ENCODE measurements at regions not wholly inside any gene's neighbourhood (a gene's known extent, or its start where the extent isn't known, plus 50 kb on each side); places are given as distances from the start of the nearest gene placed in this dataset.
"Not testable (repeated sequence)": the region's sequence is repeated elsewhere in the genome, so short reads cannot be mapped to it uniquely, and the experiment has no call there.

DNA sequence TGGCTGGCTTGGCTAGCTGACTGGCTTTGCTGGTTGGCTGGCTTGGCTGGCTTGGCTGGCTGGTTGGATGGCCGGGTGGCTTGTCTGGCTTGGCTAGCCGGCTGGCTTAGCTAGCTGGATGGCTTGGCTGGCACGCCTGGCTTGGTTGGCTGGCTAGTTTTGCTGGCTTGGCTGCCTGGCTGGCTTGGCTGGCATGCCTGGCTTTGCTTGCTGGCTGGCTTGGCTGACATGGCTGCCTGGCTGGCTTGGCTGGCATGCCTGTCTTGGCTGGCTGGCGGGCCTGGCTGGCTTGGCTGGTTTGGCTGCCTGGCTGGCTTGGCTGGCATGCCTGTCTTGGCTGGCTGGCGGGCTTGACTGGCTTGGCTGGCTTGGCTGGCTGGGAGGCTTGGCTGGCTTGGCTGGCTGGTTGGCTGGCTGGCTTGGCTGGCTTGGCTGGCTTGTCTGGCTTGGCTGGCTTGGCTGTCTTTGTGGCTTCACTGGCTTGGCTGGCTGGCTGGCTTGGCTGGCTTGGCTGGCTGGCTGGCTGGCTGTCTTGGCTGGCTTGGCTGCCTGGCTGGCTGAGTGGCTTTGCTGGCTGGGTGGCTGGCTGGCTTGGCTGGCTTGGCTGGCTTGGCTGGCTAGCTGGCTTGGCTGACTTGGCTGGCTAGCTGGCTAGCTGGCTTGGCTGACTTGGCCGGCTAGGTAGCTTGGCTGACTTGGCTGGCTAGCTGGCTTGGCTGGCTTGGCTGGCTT, 2808.9 kb downstream of the RPIA start:
- H3K27me3 Mint-ChIP-seq (ENCODE audit: insufficient read depth); DNase-seq; H3K27ac Mint-ChIP-seq; H3K4me1 Mint-ChIP-seq (ENCODE audit: low read depth); H3K36me3 Mint-ChIP-seq (ENCODE audit: low read depth); H3K4me3 Mint-ChIP-seq; H3K9me3 Mint-ChIP-seq: not testable (repeated sequence)

DNA sequence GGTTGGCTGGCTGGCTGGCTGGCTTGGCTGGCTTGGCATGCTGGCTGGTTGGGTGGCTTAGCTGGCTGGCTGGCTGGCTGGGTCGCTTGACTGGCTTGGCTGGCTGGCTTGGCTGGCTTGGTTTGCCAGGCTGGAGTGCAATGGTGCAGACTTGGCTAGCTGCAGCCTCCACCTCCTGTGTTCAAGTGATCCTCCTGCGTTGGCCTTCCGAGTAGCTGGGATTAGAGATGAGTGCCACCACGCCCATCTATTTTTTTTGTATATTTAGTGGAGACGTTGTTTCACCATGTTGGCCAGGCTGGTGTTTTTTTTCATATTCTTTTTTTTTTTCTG, 2809.5 kb downstream of the RPIA start:
- not testable (repeated sequence) for H3K27me3 Mint-ChIP-seq (ENCODE audit: insufficient read depth); H3K4me1 Mint-ChIP-seq (ENCODE audit: low read depth); H3K36me3 Mint-ChIP-seq (ENCODE audit: low read depth); H3K27ac Mint-ChIP-seq; H3K4me3 Mint-ChIP-seq; DNase-seq; H3K9me3 Mint-ChIP-seq

DNA sequence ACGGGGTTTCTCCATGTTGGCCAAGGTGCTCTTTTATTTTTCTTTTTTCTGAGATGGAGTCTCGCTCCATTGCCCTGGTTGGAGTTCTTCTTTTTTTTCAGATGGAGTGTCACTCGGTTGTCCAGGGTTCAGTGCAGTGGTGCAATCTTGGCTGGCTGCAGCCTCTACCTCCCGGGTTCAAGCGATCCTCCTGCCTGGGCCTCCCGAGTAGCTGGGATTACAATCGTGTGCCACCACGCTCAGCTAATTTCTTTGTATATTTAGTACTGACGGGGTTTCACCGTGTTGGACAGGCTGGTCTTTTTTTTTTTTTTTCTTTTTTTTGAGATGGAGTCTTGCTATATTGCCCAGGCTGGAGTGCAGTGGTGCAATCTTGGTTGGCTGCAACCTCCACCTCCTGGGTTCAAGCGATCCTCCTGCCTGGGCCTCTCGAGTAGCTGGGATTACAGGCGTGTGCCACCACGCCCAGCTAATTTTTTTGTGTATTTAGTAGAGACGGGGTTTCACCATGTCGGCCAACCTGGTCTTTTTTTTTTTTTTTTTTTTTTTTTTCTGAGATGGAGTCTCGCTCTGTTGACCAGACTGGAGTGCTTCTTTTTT, 2810.1 kb downstream of the RPIA start:
- not testable (repeated sequence) for H3K9me3 Mint-ChIP-seq; H3K27me3 Mint-ChIP-seq (ENCODE audit: insufficient read depth); H3K4me1 Mint-ChIP-seq (ENCODE audit: low read depth); H3K36me3 Mint-ChIP-seq (ENCODE audit: low read depth); H3K4me3 Mint-ChIP-seq; H3K27ac Mint-ChIP-seq; DNase-seq

DNA sequence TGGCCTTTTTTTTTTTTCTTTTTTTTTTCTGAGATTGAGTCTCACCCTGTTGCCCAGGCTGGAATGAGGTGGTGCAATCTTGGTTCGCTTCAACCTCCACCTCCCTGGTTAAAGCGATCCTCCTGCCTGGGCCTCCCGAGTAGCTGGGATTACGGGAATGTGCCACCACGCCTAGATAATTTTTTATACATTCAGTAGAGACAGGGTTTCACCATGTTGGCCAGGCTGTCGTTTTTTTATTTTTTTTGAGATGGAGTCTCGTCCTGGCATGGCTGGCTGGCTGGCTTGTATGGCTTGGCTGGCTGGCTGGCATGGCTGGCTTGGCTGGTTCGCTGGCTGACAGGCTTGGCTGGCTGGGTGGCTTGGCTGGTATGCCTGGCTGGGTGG, 2812.1 kb downstream of the RPIA start:
- H3K27ac Mint-ChIP-seq; H3K27me3 Mint-ChIP-seq (ENCODE audit: insufficient read depth); H3K4me1 Mint-ChIP-seq (ENCODE audit: low read depth); DNase-seq; H3K9me3 Mint-ChIP-seq; H3K4me3 Mint-ChIP-seq; H3K36me3 Mint-ChIP-seq (ENCODE audit: low read depth): not testable (repeated sequence)

DNA sequence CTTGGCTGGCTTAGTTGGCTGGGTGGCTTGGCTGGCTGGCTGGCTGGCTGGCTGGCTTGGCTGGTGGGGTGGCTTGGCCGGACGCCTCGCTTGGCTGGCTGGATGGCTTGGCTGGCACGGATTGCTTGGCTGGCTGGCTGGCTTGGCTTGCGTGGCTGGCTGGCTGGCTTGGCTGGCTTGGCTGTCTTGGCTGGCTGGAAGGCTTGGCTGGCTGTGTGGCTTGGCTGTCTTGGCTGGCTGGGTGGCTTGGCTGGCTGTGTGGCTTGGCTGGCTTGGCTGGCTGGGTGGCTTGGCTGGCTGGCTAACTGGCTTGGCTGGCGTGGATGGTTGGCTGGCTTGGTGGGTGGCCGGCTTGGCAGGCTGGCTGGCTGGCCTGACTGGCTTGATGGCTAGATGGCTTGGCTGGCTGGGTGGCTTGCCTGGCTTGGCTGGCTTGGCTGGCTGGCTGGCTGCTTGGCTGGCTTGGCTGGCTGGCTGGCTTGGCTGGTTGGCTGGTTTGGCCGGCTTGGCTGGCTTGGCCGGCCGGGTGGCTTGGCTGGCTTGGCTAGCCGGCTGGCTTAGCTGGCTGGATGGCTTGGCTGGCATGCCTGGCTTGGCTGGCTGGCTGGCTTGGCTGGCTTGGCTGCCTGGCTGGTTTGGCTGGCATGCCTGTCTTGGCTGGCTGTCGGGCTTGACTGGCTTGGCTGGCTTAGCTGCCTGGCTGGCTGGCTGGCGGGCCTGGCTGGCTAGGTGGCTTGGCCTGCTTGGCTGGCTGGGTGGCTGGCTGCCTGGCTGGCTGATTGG, 2812.7 kb downstream of the RPIA start:
- DNase-seq, H3K4me3 Mint-ChIP-seq: not testable (repeated sequence)

DNA sequence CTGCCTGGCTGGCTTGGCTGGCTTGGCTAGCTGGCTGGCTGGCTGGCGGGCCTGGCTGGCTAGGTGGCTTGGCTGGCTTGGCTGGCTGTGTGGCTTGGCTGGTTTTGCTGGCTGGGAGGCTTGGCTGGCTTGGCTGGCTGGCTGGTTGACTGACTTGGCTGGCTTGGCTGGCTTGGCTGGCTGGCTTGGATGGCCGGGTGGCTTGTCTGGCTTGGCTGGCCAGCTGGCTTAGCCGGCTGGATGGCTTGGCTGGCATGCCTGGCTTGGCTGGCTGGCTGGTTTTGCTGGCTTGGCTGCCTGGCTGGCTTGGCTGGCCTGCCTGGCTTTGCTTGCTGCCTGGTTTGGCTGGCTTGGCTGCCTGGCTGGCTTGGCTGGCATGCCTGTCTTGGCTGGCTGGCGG, 2817.3 kb downstream of the RPIA start:
- not testable (repeated sequence) for H3K4me3 Mint-ChIP-seq; H3K9me3 Mint-ChIP-seq; H3K27ac Mint-ChIP-seq; DNase-seq; H3K27me3 Mint-ChIP-seq (ENCODE audit: insufficient read depth); H3K4me1 Mint-ChIP-seq (ENCODE audit: low read depth); H3K36me3 Mint-ChIP-seq (ENCODE audit: low read depth)

More for the DNA sequence above, 2812.7 kb downstream of the RPIA start:
- not testable (repeated sequence) for H3K27ac Mint-ChIP-seq; H3K36me3 Mint-ChIP-seq (ENCODE audit: low read depth); H3K9me3 Mint-ChIP-seq; H3K4me1 Mint-ChIP-seq (ENCODE audit: low read depth); H3K27me3 Mint-ChIP-seq (ENCODE audit: insufficient read depth)

DNA sequence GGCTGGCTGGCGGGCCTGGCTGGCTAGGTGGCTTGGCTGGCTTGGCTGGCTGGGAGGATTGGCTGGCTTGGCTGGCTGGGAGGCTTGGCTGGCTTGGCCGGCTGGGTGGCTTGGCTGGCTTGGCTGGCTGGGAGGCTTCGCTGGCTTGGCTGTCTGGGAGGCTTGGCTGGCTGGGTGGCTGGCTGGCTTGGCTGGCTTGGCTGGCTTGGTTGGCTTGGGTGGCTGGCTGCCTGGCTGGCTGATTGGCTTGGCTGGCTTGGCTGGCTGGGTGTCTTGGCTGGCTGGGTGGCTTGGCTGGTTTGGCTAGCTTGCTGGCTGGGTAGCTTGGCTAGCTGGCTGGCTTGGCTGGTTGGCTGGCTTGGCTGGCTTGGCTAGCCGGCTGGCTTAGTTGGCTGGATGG, 2817.8 kb downstream of the RPIA start:
- not testable (repeated sequence) for H3K27me3 Mint-ChIP-seq (ENCODE audit: insufficient read depth); H3K4me3 Mint-ChIP-seq; H3K4me1 Mint-ChIP-seq (ENCODE audit: low read depth); H3K27ac Mint-ChIP-seq; DNase-seq; H3K9me3 Mint-ChIP-seq; H3K36me3 Mint-ChIP-seq (ENCODE audit: low read depth)

DNA sequence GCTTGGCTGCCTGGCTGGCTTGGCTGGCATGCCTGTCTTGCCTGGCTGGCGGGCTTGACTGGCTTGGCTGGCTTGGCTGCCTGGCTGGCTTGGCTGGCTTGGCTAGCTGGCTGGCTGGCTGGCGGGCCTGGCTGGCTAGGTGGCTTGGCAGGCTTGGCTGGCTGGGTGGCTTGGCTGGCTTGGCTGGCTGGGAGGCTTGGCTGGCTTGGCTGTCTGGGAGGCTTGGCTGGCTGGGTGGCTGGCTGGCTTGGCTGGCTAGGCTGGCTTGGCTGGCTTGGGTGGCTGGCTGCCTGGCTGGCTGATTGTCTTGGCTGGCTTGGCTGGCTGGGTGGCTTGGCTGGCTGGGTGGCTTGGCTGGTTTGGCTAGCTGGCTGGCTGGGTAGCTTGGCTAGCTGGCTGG, 2819.7 kb downstream of the RPIA start:
- H3K27ac Mint-ChIP-seq; DNase-seq; H3K4me3 Mint-ChIP-seq; H3K4me1 Mint-ChIP-seq (ENCODE audit: low read depth); H3K27me3 Mint-ChIP-seq (ENCODE audit: insufficient read depth); H3K9me3 Mint-ChIP-seq; H3K36me3 Mint-ChIP-seq (ENCODE audit: low read depth): not testable (repeated sequence)

DNA sequence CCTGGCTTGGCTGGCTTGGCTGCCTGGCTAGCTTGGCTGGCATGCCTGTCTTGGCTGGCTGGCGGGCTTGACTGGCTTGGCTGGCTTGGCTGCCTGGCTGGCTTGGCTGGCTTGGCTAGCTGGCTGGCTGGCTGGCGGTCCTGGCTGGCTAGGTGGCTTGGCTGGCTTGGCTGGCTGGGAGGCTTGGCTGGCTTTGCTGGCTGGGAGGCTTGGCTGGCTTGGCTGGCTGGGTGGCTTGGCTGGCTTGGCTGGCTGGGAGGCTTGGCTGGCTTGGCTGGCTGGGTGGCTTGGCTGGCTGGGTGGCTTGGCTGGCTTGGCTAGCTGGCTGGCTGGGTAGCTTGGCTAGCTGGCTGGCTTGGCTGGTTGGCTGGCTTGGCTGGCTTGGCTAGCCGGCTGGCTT, 2824.5 kb downstream of the RPIA start:
- not testable (repeated sequence) for H3K4me3 Mint-ChIP-seq; H3K27me3 Mint-ChIP-seq (ENCODE audit: insufficient read depth); DNase-seq; H3K4me1 Mint-ChIP-seq (ENCODE audit: low read depth); H3K9me3 Mint-ChIP-seq; H3K36me3 Mint-ChIP-seq (ENCODE audit: low read depth); H3K27ac Mint-ChIP-seq

DNA sequence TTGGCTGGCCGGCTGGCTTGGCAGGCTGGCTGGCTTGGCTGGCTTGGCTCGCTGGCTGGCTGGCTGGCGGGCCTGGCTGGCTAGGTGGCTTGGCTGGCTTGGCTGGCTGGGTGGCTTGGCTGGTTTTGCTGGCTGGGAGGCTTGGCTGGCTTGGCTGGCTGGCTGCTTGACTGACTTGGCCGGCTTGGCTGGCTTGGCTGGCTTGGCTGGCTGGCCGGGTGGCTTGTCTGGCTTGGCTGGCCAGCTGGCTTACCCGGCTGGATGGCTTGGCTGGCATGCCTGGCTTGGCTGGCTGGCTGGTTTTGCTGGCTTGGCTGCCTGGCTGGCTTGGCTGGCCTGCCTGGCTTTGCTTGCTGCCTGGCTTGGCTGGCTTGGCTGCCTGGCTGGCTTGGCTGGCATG, 2825.2 kb downstream of the RPIA start:
- DNase-seq; H3K9me3 Mint-ChIP-seq; H3K4me3 Mint-ChIP-seq; H3K27ac Mint-ChIP-seq; H3K4me1 Mint-ChIP-seq (ENCODE audit: low read depth); H3K27me3 Mint-ChIP-seq (ENCODE audit: insufficient read depth); H3K36me3 Mint-ChIP-seq (ENCODE audit: low read depth): not testable (repeated sequence)

DNA sequence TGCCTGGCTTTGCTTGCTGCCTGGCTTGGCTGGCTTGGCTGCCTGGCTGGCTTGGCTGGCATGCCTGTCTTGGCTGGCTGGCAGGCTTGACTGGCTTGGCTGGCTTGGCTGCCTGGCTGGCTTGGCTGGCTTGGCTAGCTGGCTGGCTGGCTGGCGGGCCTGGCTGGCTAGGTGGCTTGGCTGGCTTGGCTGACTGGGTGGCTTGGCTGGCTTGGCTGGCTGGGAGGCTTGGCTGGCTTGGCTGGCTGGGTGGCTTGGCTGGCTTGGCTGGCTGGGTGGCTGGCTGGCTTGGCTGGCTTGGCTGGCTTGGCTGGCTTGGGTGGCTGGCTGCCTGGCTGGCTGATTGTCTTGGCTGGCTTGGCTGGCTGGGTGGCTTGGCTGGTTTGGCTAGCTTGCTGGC, 2826.4 kb downstream of the RPIA start:
- not testable (repeated sequence) for H3K4me3 Mint-ChIP-seq; H3K4me1 Mint-ChIP-seq (ENCODE audit: low read depth); H3K27me3 Mint-ChIP-seq (ENCODE audit: insufficient read depth); H3K9me3 Mint-ChIP-seq; H3K36me3 Mint-ChIP-seq (ENCODE audit: low read depth); DNase-seq; H3K27ac Mint-ChIP-seq

DNA sequence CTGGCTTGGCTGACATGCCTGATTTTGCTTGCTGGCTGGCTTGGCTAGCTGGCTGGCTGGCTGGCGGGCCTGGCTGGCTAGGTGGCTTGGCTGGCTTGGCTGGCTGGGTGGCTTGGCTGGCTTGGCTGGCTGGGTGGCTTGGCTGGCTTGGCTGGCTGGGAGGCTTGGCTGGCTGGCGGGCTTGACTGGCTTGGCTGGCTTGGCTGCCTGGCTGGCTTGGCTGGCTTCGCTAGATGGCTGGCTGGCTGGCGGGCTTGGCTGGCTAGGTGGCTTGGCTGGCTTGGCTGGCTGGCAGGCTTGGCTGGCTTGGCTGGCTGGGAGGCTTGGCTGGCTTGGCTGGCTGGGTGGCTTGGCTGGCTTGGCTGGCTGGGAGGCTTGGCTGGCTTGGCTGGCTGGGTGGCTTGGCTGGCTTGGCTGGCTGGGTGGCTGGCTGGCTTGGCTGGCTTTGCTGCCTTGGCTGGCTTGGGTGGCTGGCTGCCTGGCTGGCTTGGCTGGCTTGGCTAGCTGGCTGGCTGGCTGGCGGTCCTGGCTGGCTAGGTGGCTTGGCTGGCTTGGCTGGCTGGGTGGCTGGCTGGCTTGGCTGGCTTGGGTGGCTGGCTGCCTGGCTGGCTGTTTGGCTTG, 2827.0 kb downstream of the RPIA start:
- not testable (repeated sequence) for H3K4me3 Mint-ChIP-seq; H3K9me3 Mint-ChIP-seq; DNase-seq; H3K36me3 Mint-ChIP-seq (ENCODE audit: low read depth); H3K27ac Mint-ChIP-seq; H3K4me1 Mint-ChIP-seq (ENCODE audit: low read depth); H3K27me3 Mint-ChIP-seq (ENCODE audit: insufficient read depth)

DNA sequence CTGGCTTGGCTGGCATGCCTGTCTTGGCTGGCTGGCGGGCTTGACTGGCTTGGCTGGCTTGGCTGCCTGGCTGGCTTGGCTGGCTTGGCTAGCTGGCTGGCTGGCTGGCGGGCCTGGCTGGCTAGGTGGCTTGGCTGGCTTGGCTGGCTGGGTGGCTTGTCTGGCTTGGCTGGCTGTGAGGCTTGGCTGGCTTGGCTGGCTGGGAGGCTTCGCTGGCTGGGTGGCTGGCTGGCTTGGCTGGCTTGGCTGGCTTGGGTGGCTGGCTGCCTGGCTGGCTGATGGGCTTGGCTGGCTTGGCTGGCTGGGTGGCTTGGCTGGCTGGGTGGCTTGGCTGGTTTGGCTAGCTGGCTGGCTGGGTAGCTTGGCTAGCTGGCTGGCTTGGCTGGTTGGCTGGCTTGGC, 2827.9 kb downstream of the RPIA start:
- not testable (repeated sequence) for DNase-seq

DNA sequence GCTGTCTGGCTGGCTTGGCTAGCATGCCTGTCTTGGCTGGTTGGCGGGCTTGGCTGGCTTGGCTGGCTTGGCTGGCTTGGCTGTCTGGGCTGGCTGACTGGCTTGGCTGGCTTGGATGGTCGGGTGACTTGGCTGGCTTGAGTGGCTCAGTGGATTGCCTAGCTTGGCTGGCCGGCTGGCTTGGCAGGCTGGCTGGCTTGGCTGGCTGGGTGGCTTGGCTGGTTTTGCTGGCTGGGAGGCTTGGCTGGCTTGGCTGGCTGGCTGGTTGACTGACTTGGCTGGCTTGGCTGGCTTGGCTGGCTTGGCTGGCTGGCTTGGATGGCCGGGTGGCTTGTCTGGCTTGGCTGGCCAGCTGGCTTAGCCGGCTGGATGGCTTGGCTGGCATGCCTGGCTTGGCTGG, 2828.4 kb downstream of the RPIA start:
- H3K4me1 Mint-ChIP-seq (ENCODE audit: low read depth); H3K36me3 Mint-ChIP-seq (ENCODE audit: low read depth); H3K9me3 Mint-ChIP-seq; H3K27me3 Mint-ChIP-seq (ENCODE audit: insufficient read depth); H3K4me3 Mint-ChIP-seq; H3K27ac Mint-ChIP-seq; DNase-seq: not testable (repeated sequence)

More for the DNA sequence above, 2827.9 kb downstream of the RPIA start:
- not testable (repeated sequence) for H3K4me1 Mint-ChIP-seq (ENCODE audit: low read depth); H3K36me3 Mint-ChIP-seq (ENCODE audit: low read depth); H3K27ac Mint-ChIP-seq; H3K4me3 Mint-ChIP-seq; H3K27me3 Mint-ChIP-seq (ENCODE audit: insufficient read depth); H3K9me3 Mint-ChIP-seq

All from HFFc6 (cell line).